GM23248 (cell line): ENCODE measurements at regions not wholly inside any gene's neighbourhood (a gene's known extent, or its start where the extent isn't known, plus 50 kb on each side); places are given as distances from the start of the nearest gene placed in this dataset.

Source experiments
- EZH2 ChIP-seq: fragments of 200-600 bp; sonication (generic); IDR thresholded peaks from 2 replicates; pipeline ENCODE4 v1.6.1; 2018; ENCODE audit warnings: antibody characterized with exemption, mild to moderate bottlenecking; ENCODE audit not compliant: insufficient read depth, poor library complexity, severe bottlenecking
- EZH2phosphoT487 ChIP-seq: fragments of 200-600 bp; sonication (generic); IDR thresholded peaks from 2 replicates; pipeline ENCODE4 v1.6.1; 2018; ENCODE audit warnings: antibody characterized with exemption, moderate library complexity, mild to moderate bottlenecking, low read depth; ENCODE audit not compliant: insufficient read depth

- TF ChIP-seq EZH2phosphoT487 (no peak), EZH2 (no peak)
Measured at GRCh38 chr6:77354581-77354980, 108.7 kb downstream of the HTR1B start.
